Neural cell (in vitro differentiated cells): ENCODE measurements at regions not wholly inside any gene's neighbourhood (a gene's known extent, or its start where the extent isn't known, plus 50 kb on each side); places are given as distances from the start of the nearest gene placed in this dataset.

Experiments used
- H2AFZ ChIP-seq: fragments of 200-600, 300-800 bp; sonication (generic), shearing (Covaris generic); 2 replicates; pipeline ENCODE4 v1.6.0; 2014; ENCODE audit warnings: low read depth, mild to moderate bottlenecking, antibody characterized with exemption, low read length, moderate library complexity
- H3F3A ChIP-seq: fragments of 200-600 bp; shearing (Covaris generic); 2 replicates; pipeline ENCODE4 v1.6.1; 2016; ENCODE audit warnings: mild to moderate bottlenecking, moderate library complexity, mixed read lengths, antibody characterized with exemption, low read length; ENCODE audit not compliant: insufficient read depth, poor library complexity, severe bottlenecking
- H3K27ac ChIP-seq: fragments of 200-600, 300-800 bp; sonication (generic), shearing (Covaris generic); 2 replicates; pipeline ENCODE4 v1.5.1; 2014; ENCODE audit warnings: mild to moderate bottlenecking, low read length, moderate library complexity
- H3K27me3 ChIP-seq: fragments of 300-800, 200-600 bp; sonication (generic), shearing (Covaris generic); 2 replicates; pipeline ENCODE4 v1.6.0; 2014; ENCODE audit warnings: mild to moderate bottlenecking, low read depth, low read length, moderate library complexity; ENCODE audit not compliant: insufficient read depth
- H3K36me3 ChIP-seq: fragments of 300-800, 200-600 bp; sonication (generic), shearing (Covaris generic); 2 replicates; pipeline ENCODE4 v1.5.1; 2014; ENCODE audit warnings: mild to moderate bottlenecking, antibody characterized with exemption, low read length, moderate library complexity; ENCODE audit not compliant: insufficient read depth
- H3K4me2 ChIP-seq: fragments of 300-800, 200-600 bp; sonication (generic), shearing (Covaris generic); 2 replicates; pipeline ENCODE4 v1.6.0; 2014; ENCODE audit warnings: mild to moderate bottlenecking, low read length
- H3K4me3 ChIP-seq: fragments of 300-800, 200-600 bp; sonication (generic), shearing (Covaris generic); 2 replicates; pipeline ENCODE4 v1.5.1; 2014; ENCODE audit warnings: mild to moderate bottlenecking, low read length, moderate library complexity
- H3K79me2 ChIP-seq: fragments of 200-600 bp; shearing (Covaris generic); replicated peaks from 2 replicates; pipeline ENCODE4 v1.6.0; 2014; ENCODE audit warnings: mild to moderate bottlenecking, low read length, moderate library complexity; ENCODE audit not compliant: insufficient read depth
- H3K9ac ChIP-seq: fragments of 300-800, 200-600 bp; sonication (generic), shearing (Covaris generic); 2 replicates; pipeline ENCODE4 v1.6.1; 2016; ENCODE audit warnings: mild to moderate bottlenecking, low read length, mixed read lengths
- H3K9me2 ChIP-seq: fragments of 200-600 bp; shearing (Covaris generic); 2 replicates; pipeline ENCODE4 v1.6.1; 2016; ENCODE audit warnings: mild to moderate bottlenecking, low read length, mixed read lengths; ENCODE audit not compliant: insufficient read depth
- H3K9me3 ChIP-seq: fragments of 200-600, 300-800 bp; sonication (generic), shearing (Covaris generic); 2 replicates; pipeline ENCODE4 v1.6.1; 2016; ENCODE audit warnings: mild to moderate bottlenecking, mixed run types, low read length, moderate library complexity, mixed read lengths
- H4K20me1 ChIP-seq: fragments of 200-600 bp; shearing (Covaris generic); 2 replicates; pipeline ENCODE4 v1.6.1; 2016; ENCODE audit warnings: mild to moderate bottlenecking, mixed run types; ENCODE audit not compliant: insufficient read depth
- CTCF ChIP-seq: fragments of 450-650 bp; IDR thresholded peaks from 2 replicates; pipeline ENCODE4 v1.5.1; 2014; ENCODE audit warnings: antibody characterized with exemption, mild to moderate bottlenecking, moderate library complexity; ENCODE audit not compliant: poor library complexity, severe bottlenecking
- EP300 ChIP-seq: fragments of 450-650 bp; conservative IDR thresholded peaks from 2 replicates; pipeline ENCODE4 v1.6.1; 2014; ENCODE audit warnings: antibody characterized with exemption, mild to moderate bottlenecking, moderate library complexity; ENCODE audit not compliant: poor library complexity, severe bottlenecking
- EZH2 ChIP-seq: fragments of 200-600, 300-800 bp; shearing (Covaris generic), sonication (generic); IDR thresholded peaks from 2 replicates; pipeline ENCODE4 v1.6.1; 2014; ENCODE audit warnings: antibody characterized with exemption, low read length, borderline replicate concordance, mild to moderate bottlenecking; ENCODE audit not compliant: insufficient read depth, poor library complexity, severe bottlenecking
- MXI1 ChIP-seq: fragments of 450-650 bp; conservative IDR thresholded peaks from 2 replicates; pipeline ENCODE4 v1.6.1; 2014; ENCODE audit warnings: antibody characterized with exemption, mild to moderate bottlenecking; ENCODE audit not compliant: poor library complexity, severe bottlenecking
- RAD21 ChIP-seq: fragments of 450-650 bp; conservative IDR thresholded peaks from 2 replicates; pipeline ENCODE4 v1.6.1; 2014; ENCODE audit warnings: antibody characterized with exemption, mild to moderate bottlenecking, moderate library complexity
- REST ChIP-seq: IDR thresholded peaks from 2 replicates; pipeline ENCODE4 v1.6.1; 2012; ENCODE audit warnings: borderline replicate concordance
- SMC3 ChIP-seq: fragments of 450-650 bp; conservative IDR thresholded peaks from 2 replicates; pipeline ENCODE4 v1.6.1; 2014; ENCODE audit warnings: antibody characterized with exemption, mild to moderate bottlenecking, moderate library complexity; ENCODE audit not compliant: poor library complexity
- TAF1 ChIP-seq: IDR thresholded peaks from 2 replicates; pipeline ENCODE4 v1.6.1; 2012; ENCODE audit warnings: low read depth

GRCh38 chr17:34169496-34169895, 85.6 kb upstream of the CCL2 start:
- Histone ChIP-seq H4K20me1 (no peaks in the 10 kb centered on the region), H3K79me2 (no peaks in the 10 kb centered on the region), H3K9me2 (no peaks in the 10 kb centered on the region), H3K27ac (no peak overlapping the region), H3K9ac (no peak overlapping the region), H3K4me2 (no peak overlapping the region), H3K36me3 (no peaks in the 10 kb centered on the region), H3K4me3 (no peak overlapping the region), H3F3A (no peaks in the 10 kb centered on the region), H3K9me3 (no peaks in the 10 kb centered on the region), H3K27me3 (no peaks in the 10 kb centered on the region), H2AFZ (no peak overlapping the region)
- TF ChIP-seq EZH2 = no peak

- no peak overlapping the region for H2AFZ ChIP-seq
- no peaks in the 10 kb centered on the region for H3K36me3 ChIP-seq
- H3F3A ChIP-seq = no peaks in the 10 kb centered on the region
- H3K9ac ChIP-seq = no peak overlapping the region
- no peaks in the 10 kb centered on the region for H3K9me3 ChIP-seq
- TF ChIP-seq EP300 = no peak
- peak; percentile 53 for TF ChIP-seq SMC3
- TF ChIP-seq CTCF = peak; percentile 62
- peak; percentile 34 for TF ChIP-seq RAD21
- TF ChIP-seq REST = no peak
- H3K4me3 ChIP-seq = no peak overlapping the region
- H4K20me1 ChIP-seq = no peaks in the 10 kb centered on the region
- H3K27me3 ChIP-seq = no peaks in the 10 kb centered on the region
- no peaks in the 10 kb centered on the region for H3K9me2 ChIP-seq
- H3K4me2 ChIP-seq = no peak overlapping the region
- no peak overlapping the region for H3K27ac ChIP-seq
- H3K79me2 ChIP-seq = no peaks in the 10 kb centered on the region
Observed at GRCh38 chr17:34171245-34171818, 83.8 kb upstream of the CCL2 start.

GRCh38 chr17:34172390-34172918, 82.6 kb upstream of the CCL2 start:
- TF ChIP-seq EP300 (no peak), SMC3 (no peak), TAF1 (no peak), MXI1 (no peak)
- H3K27ac ChIP-seq = no peak overlapping the region
- no peaks in the 10 kb centered on the region for H4K20me1 ChIP-seq
- H3K4me2 ChIP-seq = no peak overlapping the region
- H3K9me2 ChIP-seq = no peaks in the 10 kb centered on the region
- no peaks in the 10 kb centered on the region for H3K27me3 ChIP-seq
- no peak overlapping the region for H3K9ac ChIP-seq
- H3K4me3 ChIP-seq = no peak overlapping the region
- H2AFZ ChIP-seq = no peak overlapping the region
- H3K9me3 ChIP-seq = no peaks in the 10 kb centered on the region
- H3F3A ChIP-seq = no peaks in the 10 kb centered on the region
- H3K79me2 ChIP-seq = no peaks in the 10 kb centered on the region
- no peaks in the 10 kb centered on the region for H3K36me3 ChIP-seq
